Right lobe of liver (tissue), 6 donors: ENCODE measurements at regions not wholly inside any gene's neighbourhood (a gene's known extent, or its start where the extent isn't known, plus 50 kb on each side); places are given as distances from the start of the nearest gene placed in this dataset.

ENCODE experiments used
- ATAC-seq, 4 donors: fragments of 200-7000 bp; cut with Tn5 transposase; one replicate each; pipeline ENCODE4 v1.9.1; 2020; ENCODE audit warnings: mild to moderate bottlenecking in 4 of 4, moderate library complexity in 4 of 4
- DNase-seq, 3 donors: peaks; one replicate each; pipeline ENCODE4 v3.0.0-alpha.2; 2020
- H3K27ac ChIP-seq, 3 donors: fragments of 200-600 bp; one replicate each; pipeline ENCODE4 v1.8.0; 2022
- H3K27me3 ChIP-seq, 2 donors: fragments of 200-600 bp; one replicate each; pipeline ENCODE4 v1.8.0; 2022
- H3K36me3 ChIP-seq, 4 donors: fragments of 200-600 bp; sonication (generic) in 1 of 4; one replicate each; pipeline versions ENCODE4 v1.5.1 to v1.8.0; 2017 to 2022; ENCODE audit warnings: control low read depth in 1 of 4
- H3K4me1 ChIP-seq, 4 donors: fragments of 200-600 bp; sonication (generic) in 1 of 4; one replicate each; pipeline versions ENCODE4 v1.5.1 to v1.8.0; 2017 to 2022; ENCODE audit warnings: control low read depth in 1 of 4
- H3K4me3 ChIP-seq, 3 donors: fragments of 200-600 bp; one replicate each; pipeline ENCODE4 v1.8.0; 2022
- H3K9me3 ChIP-seq, 4 donors: fragments of 200-600 bp; sonication (generic) in 1 of 4; one replicate each; pipeline versions ENCODE4 v1.5.1 to v1.8.0; 2017 to 2022; ENCODE audit warnings: control low read depth in 1 of 4
- CTCF ChIP-seq, 4 donors: fragments of 200-600 bp in 3 of 4; fragments of 450-650 bp in 1 of 4; IDR thresholded peaks; one replicate each; pipeline versions ENCODE4 v1.5.1 to v1.8.0; 2016 to 2022; ENCODE audit warnings: antibody characterized with exemption in 4 of 4, mild to moderate bottlenecking in 2 of 4
- POLR2A ChIP-seq: fragments of 450-650 bp; IDR thresholded peaks from one replicate; pipeline ENCODE4 v1.6.1; 2017; ENCODE audit warnings: antibody characterized with exemption, mild to moderate bottlenecking
- WGBS: methylation state at CpG from one replicate; pipeline ENCODE4 v1.1.6; 2018; ENCODE audit warnings: low coverage, low lambda C conversion rate; ENCODE audit not compliant: insufficient coverage; ENCODE audit errors: missing lambda C conversion rate; 5-methylcytosine and 5-hydroxymethylcytosine counted together
- intact Hi-C, 2 donors: fragments of 100-400 bp; cut with DNase I; formaldehyde crosslinking; loops; one replicate each; pipeline versions ENCODE4 v1.11.2 to v1.14.1; 2022
- donor health status: DM: no; HTN: yes; CAD: no.
- donor health status: DM: no; HTN: no; CAD: no.
- donor health status: DM: no; HTN: no; CAD: no.
- donor health status: DM: no; HTN: yes; CAD: no.
- donor health status: DM: no; HTN: yes; CAD: no.

- 46% methylated on average over 4 of the region's 4 CpGs for WGBS
- no peak for TF ChIP-seq CTCF (IDR thresholded peaks at IDR 0.05)
- no peak for ATAC-seq
- H3K27ac ChIP-seq: no peak overlapping the region
- H3K4me3 ChIP-seq: no peak overlapping the region
- no peaks in the 10 kb centered on the region for H3K9me3 ChIP-seq
- H3K36me3 ChIP-seq: no peaks in the 10 kb centered on the region
- no peaks in the 10 kb centered on the region for H3K4me1 ChIP-seq
- peaks cover 0 to 3% of the 10 kb centered on the region in 2 donors for H3K27me3 ChIP-seq
- no peak for DNase-seq
- intact Hi-C loops: no loop called here
These were observed 713.0 kb upstream of the PCDH9 start for GRCh38 chr13:67943116-67943515.

- no peak for DNase-seq
- Histone ChIP-seq H3K9me3 (no peaks in the 10 kb centered on the region), H3K36me3 (no peaks in the 10 kb centered on the region), H3K4me3 (no peak overlapping the region), H3K27ac (no peak overlapping the region), H3K4me1 (no peaks in the 10 kb centered on the region), H3K27me3 (no peaks in the 10 kb centered on the region)
- no peak for ATAC-seq
- intact Hi-C loops: no loop called here
- TF ChIP-seq CTCF (IDR thresholded peaks at IDR 0.05) (no peak), POLR2A (no peak)
These were observed 705.5 kb upstream of the PCDH9 start for GRCh38 chr13:67935626-67936025.

GRCh38 chr13:67934617-67935330 lies 704.6 kb upstream of the PCDH9 start:
- intact Hi-C loops: no loop called here
- Histone ChIP-seq H3K4me1 (no peaks in the 10 kb centered on the region), H3K36me3 (no peaks in the 10 kb centered on the region), H3K27me3 (no peaks in the 10 kb centered on the region), H3K4me3 (no peak overlapping the region), H3K9me3 (no peaks in the 10 kb centered on the region), H3K27ac (no peak overlapping the region)
- 50% methylated on average over 1 of the region's 1 CpG for WGBS
- no peak for TF ChIP-seq CTCF (IDR thresholded peaks at IDR 0.05)
- no peak for TF ChIP-seq POLR2A
- no peak for ATAC-seq
- no peak for DNase-seq

- Histone ChIP-seq H3K27ac (no peak overlapping the region), H3K27me3 (no peaks in the 10 kb centered on the region), H3K9me3 (no peaks in the 10 kb centered on the region), H3K4me1 (no peaks in the 10 kb centered on the region), H3K36me3 (no peaks in the 10 kb centered on the region), H3K4me3 (no peak overlapping the region)
- no peak for TF ChIP-seq POLR2A
- TF ChIP-seq CTCF (IDR thresholded peaks at IDR 0.05): no peak
- no peak for DNase-seq
- no peak for ATAC-seq
- 64% methylated on average over 5 of the region's 5 CpGs for WGBS
- intact Hi-C loops: no loop called here
These were observed 702.9 kb upstream of the PCDH9 start for GRCh38 chr13:67932991-67933390.
